Sigmoid colon (tissue), 3 donors: ENCODE measurements at regions not wholly inside any gene's neighbourhood (a gene's known extent, or its start where the extent isn't known, plus 50 kb on each side); places are given as distances from the start of the nearest gene placed in this dataset.

Source experiments
- POLR2A ChIP-seq, 2 donors: fragments of 450-650 bp; IDR thresholded peaks; one replicate each; pipeline ENCODE4 v1.6.1; 2016; ENCODE audit warnings: antibody characterized with exemption in 2 of 2, mild to moderate bottlenecking in 2 of 2, moderate library complexity in 2 of 2
- TF ChIP-seq, protein P1 (sequence below), 4 experiments: fragments of 450-650 bp in 3 of 4; fragments of 200-600 bp in 1 of 4; IDR thresholded peaks; one replicate each; pipeline ENCODE4 v1.5.1; 2016 to 2019; ENCODE audit warnings: antibody characterized with exemption in 4 of 4, mild to moderate bottlenecking in 3 of 4, moderate library complexity in 2 of 4

DNA sequence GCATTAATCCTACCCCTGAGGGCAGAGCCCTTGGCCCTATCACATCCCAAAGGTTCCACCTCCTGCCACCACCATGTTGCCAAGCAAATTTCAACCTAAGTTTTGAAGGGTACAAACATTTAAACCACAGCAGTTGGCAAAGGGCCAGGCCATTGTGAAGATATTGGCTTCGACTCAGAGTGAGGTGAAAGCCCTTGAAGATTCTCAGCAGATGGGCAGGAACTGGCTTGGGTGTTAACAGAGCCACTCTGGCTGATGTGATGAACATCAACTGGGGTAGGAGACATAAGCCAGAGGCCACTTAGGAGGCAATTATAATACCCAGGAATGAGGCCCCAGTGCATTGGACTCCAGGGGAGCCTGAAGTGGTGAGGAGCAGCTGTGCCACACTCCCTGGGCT is 207.7 kb upstream of the KAZN start:
- TF ChIP-seq POLR2A (IDR thresholded peaks at IDR 0.05), result no peak
- TF ChIP-seq, protein P1, sequence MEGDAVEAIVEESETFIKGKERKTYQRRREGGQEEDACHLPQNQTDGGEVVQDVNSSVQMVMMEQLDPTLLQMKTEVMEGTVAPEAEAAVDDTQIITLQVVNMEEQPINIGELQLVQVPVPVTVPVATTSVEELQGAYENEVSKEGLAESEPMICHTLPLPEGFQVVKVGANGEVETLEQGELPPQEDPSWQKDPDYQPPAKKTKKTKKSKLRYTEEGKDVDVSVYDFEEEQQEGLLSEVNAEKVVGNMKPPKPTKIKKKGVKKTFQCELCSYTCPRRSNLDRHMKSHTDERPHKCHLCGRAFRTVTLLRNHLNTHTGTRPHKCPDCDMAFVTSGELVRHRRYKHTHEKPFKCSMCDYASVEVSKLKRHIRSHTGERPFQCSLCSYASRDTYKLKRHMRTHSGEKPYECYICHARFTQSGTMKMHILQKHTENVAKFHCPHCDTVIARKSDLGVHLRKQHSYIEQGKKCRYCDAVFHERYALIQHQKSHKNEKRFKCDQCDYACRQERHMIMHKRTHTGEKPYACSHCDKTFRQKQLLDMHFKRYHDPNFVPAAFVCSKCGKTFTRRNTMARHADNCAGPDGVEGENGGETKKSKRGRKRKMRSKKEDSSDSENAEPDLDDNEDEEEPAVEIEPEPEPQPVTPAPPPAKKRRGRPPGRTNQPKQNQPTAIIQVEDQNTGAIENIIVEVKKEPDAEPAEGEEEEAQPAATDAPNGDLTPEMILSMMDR (IDR thresholded peaks at IDR 0.05), result no peak
